ENCODE measurements at regions not wholly inside any gene's neighbourhood (a gene's known extent, or its start where the extent isn't known, plus 50 kb on each side); places are given as distances from the start of the nearest gene placed in this dataset.

DNA sequence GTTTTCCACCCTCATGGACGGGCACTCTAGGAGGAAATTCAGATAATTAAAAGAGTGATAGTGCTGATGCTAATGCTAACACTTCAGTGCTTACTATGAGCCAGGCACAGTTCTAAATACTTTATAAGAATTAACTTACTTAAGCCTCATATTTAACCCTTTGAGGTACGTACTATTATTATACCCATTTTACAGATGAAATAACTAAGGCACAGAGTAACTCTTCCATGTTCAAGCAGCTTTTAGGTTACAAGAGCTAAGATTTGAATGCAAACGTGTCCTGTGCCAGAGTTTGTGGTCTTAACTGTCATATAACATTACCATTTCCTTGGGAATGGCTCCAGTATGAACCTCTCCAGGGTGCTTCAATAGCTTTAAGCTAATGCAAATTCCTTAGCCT, 114.7 kb upstream of the PRR23C start:
- no peak for TF ChIP-seq EZH2phosphoT487 (IDR thresholded peaks at IDR 0.05; ENCODE audit: low read depth)
- no peak for TF ChIP-seq CTCF (IDR thresholded peaks at IDR 0.05; ENCODE audit: low read depth, low read length)
- H3K4me2 ChIP-seq (ENCODE audit: low read length), result no peak overlapping the region

DNA sequence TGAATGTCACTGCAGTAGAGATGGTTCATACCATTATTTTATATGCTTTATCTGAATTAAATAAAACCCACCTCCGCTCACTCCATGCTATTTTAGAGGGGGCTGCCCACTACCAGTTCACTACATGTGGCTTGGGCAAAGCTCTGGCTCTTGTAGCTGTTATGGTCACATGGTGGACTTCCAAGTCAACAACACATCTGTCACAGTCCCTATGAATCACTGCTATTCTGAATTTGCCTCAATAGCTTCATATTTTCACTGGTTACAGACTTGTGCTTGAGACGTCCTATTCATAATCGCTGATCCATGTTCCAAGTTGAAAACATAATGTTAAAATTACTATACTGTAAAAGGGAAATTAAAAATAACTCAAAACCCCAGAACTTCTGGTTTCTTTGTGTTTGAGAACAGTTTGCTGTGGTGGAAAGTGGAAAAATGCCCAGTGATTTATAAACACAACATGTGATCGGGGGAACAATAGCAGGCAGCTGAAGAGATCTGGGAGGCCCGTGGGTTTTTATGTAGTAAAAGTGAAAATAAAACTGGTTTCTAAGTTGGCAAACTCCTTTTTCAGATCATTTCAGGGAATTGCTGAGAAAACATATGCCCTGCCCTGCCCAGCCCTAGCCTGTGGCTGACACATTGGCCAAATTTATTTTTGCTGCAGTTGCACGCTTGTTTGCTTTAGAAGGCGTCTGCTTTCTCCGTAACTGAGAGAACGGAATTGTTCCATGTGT, 128.8 kb upstream of the PRR23C start:
- H3K9me3 ChIP-seq (ENCODE audit: insufficient read depth, low read length), result no peaks in the 10 kb centered on the region
- no peak for TF ChIP-seq EZH2phosphoT487 (IDR thresholded peaks at IDR 0.05; ENCODE audit: low read depth)
- no peak for TF ChIP-seq CTCF (IDR thresholded peaks at IDR 0.05; ENCODE audit: low read depth, low read length)
- H3K27me3 ChIP-seq (ENCODE audit: low read depth, low read length), result no peaks in the 10 kb centered on the region
- peak overlapping the region; percentile 53 for H3K4me3 ChIP-seq (ENCODE audit: low read length)
- no peaks in the 10 kb centered on the region for H3K36me3 ChIP-seq (replicated peaks; ENCODE audit: low read depth, low read length)
- 0 out of 2 replicates have a peak, but pooled peaks cover 3% of the 10 kb centered on the region for H3K4me1 ChIP-seq (ENCODE audit: low read length)
- H2AFZ ChIP-seq (ENCODE audit: low read depth, low read length), result peak overlapping the region; percentile 65; the same call in 1 of the 2 replicates
- H3K79me2 ChIP-seq (ENCODE audit: low read length), result no peaks in the 10 kb centered on the region
- peak overlapping the region; percentile 48 for H3K4me2 ChIP-seq (ENCODE audit: low read length)
- H3K27ac ChIP-seq (ENCODE audit: low read length), result no peak overlapping the region
- H3K9ac ChIP-seq (ENCODE audit: low read length), result no peak overlapping the region
- H4K20me1 ChIP-seq (ENCODE audit: insufficient read depth, low read length), result no peaks in the 10 kb centered on the region

More for the DNA sequence above, 114.7 kb upstream of the PRR23C start:
- Histone ChIP-seq H3K9ac (ENCODE audit: low read length) (no peak overlapping the region), H3K9me3 (ENCODE audit: insufficient read depth, low read length) (no peaks in the 10 kb centered on the region), H3K27me3 (ENCODE audit: low read depth, low read length) (peaks cover 12% of the 10 kb centered on the region; the same call in 1 of the 2 replicates), H3K27ac (ENCODE audit: low read length) (no peak overlapping the region), H3K4me1 (ENCODE audit: low read length) (no peaks in the 10 kb centered on the region), H3K36me3 (replicated peaks; ENCODE audit: low read depth, low read length) (no peaks in the 10 kb centered on the region), H2AFZ (ENCODE audit: low read depth, low read length) (no peak overlapping the region), H3K4me3 (ENCODE audit: low read length) (no peak overlapping the region), H4K20me1 (ENCODE audit: insufficient read depth, low read length) (no peaks in the 10 kb centered on the region), H3K79me2 (ENCODE audit: low read length) (no peaks in the 10 kb centered on the region)

- Histone ChIP-seq H3K27ac (ENCODE audit: low read length) (no peak overlapping the region), H3K4me3 (ENCODE audit: low read length) (no peak overlapping the region), H3K9me3 (ENCODE audit: insufficient read depth, low read length) (peaks cover 12% of the 10 kb centered on the region; the same call in 1 of the 2 replicates), H3K36me3 (replicated peaks; ENCODE audit: low read depth, low read length) (no peaks in the 10 kb centered on the region), H3K4me1 (ENCODE audit: low read length) (no peaks in the 10 kb centered on the region), H3K79me2 (ENCODE audit: low read length) (no peaks in the 10 kb centered on the region), H3K4me2 (ENCODE audit: low read length) (no peak overlapping the region), H2AFZ (ENCODE audit: low read depth, low read length) (no peak overlapping the region), H4K20me1 (ENCODE audit: insufficient read depth, low read length) (no peaks in the 10 kb centered on the region), H3K27me3 (ENCODE audit: low read depth, low read length) (no peaks in the 10 kb centered on the region), H3K9ac (ENCODE audit: low read length) (no peak overlapping the region)
- TF ChIP-seq EZH2phosphoT487 (IDR thresholded peaks at IDR 0.05; ENCODE audit: low read depth) (no peak), CTCF (IDR thresholded peaks at IDR 0.05; ENCODE audit: low read depth, low read length) (no peak)
Measured at GRCh38 chr3:139180489-139180888, 135.8 kb upstream of the PRR23C start.

- H3K4me1 ChIP-seq (ENCODE audit: low read length), result no peaks in the 10 kb centered on the region
- no peak overlapping the region for H3K4me3 ChIP-seq (ENCODE audit: low read length)
- TF ChIP-seq EZH2phosphoT487 (IDR thresholded peaks at IDR 0.05; ENCODE audit: low read depth), result no peak
- no peak for TF ChIP-seq CTCF (IDR thresholded peaks at IDR 0.05; ENCODE audit: low read depth, low read length)
- no peak overlapping the region for H3K27ac ChIP-seq (ENCODE audit: low read length)
- H3K79me2 ChIP-seq (ENCODE audit: low read length), result no peaks in the 10 kb centered on the region
- H3K27me3 ChIP-seq (ENCODE audit: low read depth, low read length), result no peaks in the 10 kb centered on the region
- H2AFZ ChIP-seq (ENCODE audit: low read depth, low read length), result no peak overlapping the region
- peaks cover 12% of the 10 kb centered on the region; the same call in 1 of the 2 replicates for H3K9me3 ChIP-seq (ENCODE audit: insufficient read depth, low read length)
- no peaks in the 10 kb centered on the region for H4K20me1 ChIP-seq (ENCODE audit: insufficient read depth, low read length)
- no peaks in the 10 kb centered on the region for H3K36me3 ChIP-seq (replicated peaks; ENCODE audit: low read depth, low read length)
- H3K9ac ChIP-seq (ENCODE audit: low read length), result no peak overlapping the region
- no peak overlapping the region for H3K4me2 ChIP-seq (ENCODE audit: low read length)
Measured at GRCh38 chr3:139182143-139182542, 137.5 kb upstream of the PRR23C start.

All from OCI-LY3 (cell line).